ENCODE measurements at regions not wholly inside any gene's neighbourhood (a gene's known extent, or its start where the extent isn't known, plus 50 kb on each side); places are given as distances from the start of the nearest gene placed in this dataset.

DNA sequence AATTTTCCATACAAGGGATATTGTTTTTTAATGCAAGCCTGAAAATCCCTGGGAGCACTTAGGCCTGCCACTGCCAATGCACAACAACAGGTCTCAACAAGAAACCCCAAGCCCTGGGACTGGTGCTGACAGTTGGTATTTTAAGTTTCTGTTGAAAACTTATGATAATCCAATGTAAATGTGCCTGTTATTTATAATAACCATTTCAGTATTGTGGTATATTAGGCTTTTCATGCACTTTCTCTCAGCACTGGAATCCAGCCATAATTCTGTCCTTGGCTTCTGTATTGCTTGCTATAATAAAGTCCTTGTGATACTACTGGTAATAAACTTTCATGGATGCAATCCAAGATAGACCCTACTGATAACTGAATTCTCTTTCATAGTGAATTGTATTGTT, 218.9 kb downstream of the PCDH7 start:
- TF ChIP-seq, protein P1, sequence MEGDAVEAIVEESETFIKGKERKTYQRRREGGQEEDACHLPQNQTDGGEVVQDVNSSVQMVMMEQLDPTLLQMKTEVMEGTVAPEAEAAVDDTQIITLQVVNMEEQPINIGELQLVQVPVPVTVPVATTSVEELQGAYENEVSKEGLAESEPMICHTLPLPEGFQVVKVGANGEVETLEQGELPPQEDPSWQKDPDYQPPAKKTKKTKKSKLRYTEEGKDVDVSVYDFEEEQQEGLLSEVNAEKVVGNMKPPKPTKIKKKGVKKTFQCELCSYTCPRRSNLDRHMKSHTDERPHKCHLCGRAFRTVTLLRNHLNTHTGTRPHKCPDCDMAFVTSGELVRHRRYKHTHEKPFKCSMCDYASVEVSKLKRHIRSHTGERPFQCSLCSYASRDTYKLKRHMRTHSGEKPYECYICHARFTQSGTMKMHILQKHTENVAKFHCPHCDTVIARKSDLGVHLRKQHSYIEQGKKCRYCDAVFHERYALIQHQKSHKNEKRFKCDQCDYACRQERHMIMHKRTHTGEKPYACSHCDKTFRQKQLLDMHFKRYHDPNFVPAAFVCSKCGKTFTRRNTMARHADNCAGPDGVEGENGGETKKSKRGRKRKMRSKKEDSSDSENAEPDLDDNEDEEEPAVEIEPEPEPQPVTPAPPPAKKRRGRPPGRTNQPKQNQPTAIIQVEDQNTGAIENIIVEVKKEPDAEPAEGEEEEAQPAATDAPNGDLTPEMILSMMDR (IDR thresholded peaks at IDR 0.05) = no peak
- no peak for TF ChIP-seq POLR2A (IDR thresholded peaks at IDR 0.05)

All from adrenal gland (tissue), 5 donors.